Thoracic aorta (tissue), 2 donors: ENCODE measurements at regions not wholly inside any gene's neighbourhood (a gene's known extent, or its start where the extent isn't known, plus 50 kb on each side); places are given as distances from the start of the nearest gene placed in this dataset.

Source experiments
- ATAC-seq: fragments of 150-250 bp; one replicate; pipeline ENCODE4 v1.8.0; 2017; ENCODE audit warnings: low read depth; ENCODE audit not compliant: insufficient number of reproducible peaks, low FRiP score
- DNase-seq: peaks from one replicate; pipeline ENCODE4 v3.0.0-alpha.2; 2020; ENCODE audit warnings: low spot score
- H3K27ac ChIP-seq, 2 donors: fragments of 200-600 bp; sonication (generic); 1 replicate in 1 of 2; 2 replicates in 1 of 2; pipeline ENCODE4 v1.5.1; 2016; ENCODE audit warnings: mild to moderate bottlenecking in 2 of 2, moderate library complexity in 2 of 2
- H3K27me3 ChIP-seq: fragments of 200-600 bp; sonication (generic); replicated peaks from 2 replicates; pipeline ENCODE4 v1.6.0; 2016; ENCODE audit warnings: mild to moderate bottlenecking; ENCODE audit not compliant: insufficient read depth
- H3K36me3 ChIP-seq: fragments of 200-600 bp; sonication (generic); one replicate; pipeline ENCODE4 v1.5.1; 2016
- H3K4me1 ChIP-seq, 2 donors: fragments of 200-600 bp; sonication (generic); 1 replicate in 1 of 2; 2 replicates in 1 of 2; pipeline versions ENCODE4 v1.5.1 to v1.6.0; 2016; ENCODE audit warnings: low read depth in 2 of 2, mild to moderate bottlenecking in 1 of 2; ENCODE audit not compliant: control insufficient read depth in 1 of 2
- H3K4me3 ChIP-seq: fragments of 200-600 bp; sonication (generic); 2 replicates; pipeline ENCODE4 v1.5.1; 2016; ENCODE audit warnings: mild to moderate bottlenecking
- H3K9me3 ChIP-seq: fragments of 200-600 bp; sonication (generic); 2 replicates; pipeline ENCODE4 v1.5.1; 2016
- TF ChIP-seq, protein P1 (sequence below): fragments of 200-600 bp; sonication (generic); IDR thresholded peaks from one replicate; pipeline ENCODE4 v1.5.1; 2019; ENCODE audit warnings: antibody characterized with exemption

DNA sequence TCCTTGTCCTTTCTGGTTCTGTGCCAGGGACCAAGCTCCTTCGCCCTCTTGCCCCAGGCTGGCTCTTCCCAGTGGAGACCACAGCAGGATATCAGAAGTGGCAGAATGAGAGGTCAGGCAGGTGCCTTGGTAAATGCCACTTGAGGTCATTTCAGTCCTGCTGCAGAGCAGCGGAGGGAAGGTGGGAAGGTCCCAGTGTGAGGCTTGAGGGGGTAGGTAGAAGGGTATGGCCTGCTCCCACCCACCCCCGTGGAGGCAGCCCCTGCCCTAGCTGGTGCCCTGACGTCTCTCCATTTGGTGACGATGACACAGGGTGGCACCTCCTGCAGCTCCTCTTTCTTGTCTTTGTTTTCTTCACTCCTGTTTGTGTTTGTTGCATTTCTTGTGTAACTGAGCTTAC, 538.8 kb downstream of the TCERG1L start:
- Histone ChIP-seq H3K4me3 (no peak overlapping the region), H3K27ac (no peak overlapping the region), H3K9me3 (peaks cover 3% of the 10 kb centered on the region), H3K36me3 (no peaks in the 10 kb centered on the region), H3K27me3 (no peaks in the 10 kb centered on the region), H3K4me1 (no peaks in the 10 kb centered on the region)
- DNase-seq: no peak
- TF ChIP-seq, protein P1, sequence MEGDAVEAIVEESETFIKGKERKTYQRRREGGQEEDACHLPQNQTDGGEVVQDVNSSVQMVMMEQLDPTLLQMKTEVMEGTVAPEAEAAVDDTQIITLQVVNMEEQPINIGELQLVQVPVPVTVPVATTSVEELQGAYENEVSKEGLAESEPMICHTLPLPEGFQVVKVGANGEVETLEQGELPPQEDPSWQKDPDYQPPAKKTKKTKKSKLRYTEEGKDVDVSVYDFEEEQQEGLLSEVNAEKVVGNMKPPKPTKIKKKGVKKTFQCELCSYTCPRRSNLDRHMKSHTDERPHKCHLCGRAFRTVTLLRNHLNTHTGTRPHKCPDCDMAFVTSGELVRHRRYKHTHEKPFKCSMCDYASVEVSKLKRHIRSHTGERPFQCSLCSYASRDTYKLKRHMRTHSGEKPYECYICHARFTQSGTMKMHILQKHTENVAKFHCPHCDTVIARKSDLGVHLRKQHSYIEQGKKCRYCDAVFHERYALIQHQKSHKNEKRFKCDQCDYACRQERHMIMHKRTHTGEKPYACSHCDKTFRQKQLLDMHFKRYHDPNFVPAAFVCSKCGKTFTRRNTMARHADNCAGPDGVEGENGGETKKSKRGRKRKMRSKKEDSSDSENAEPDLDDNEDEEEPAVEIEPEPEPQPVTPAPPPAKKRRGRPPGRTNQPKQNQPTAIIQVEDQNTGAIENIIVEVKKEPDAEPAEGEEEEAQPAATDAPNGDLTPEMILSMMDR: no peak
- no peak for ATAC-seq

DNA sequence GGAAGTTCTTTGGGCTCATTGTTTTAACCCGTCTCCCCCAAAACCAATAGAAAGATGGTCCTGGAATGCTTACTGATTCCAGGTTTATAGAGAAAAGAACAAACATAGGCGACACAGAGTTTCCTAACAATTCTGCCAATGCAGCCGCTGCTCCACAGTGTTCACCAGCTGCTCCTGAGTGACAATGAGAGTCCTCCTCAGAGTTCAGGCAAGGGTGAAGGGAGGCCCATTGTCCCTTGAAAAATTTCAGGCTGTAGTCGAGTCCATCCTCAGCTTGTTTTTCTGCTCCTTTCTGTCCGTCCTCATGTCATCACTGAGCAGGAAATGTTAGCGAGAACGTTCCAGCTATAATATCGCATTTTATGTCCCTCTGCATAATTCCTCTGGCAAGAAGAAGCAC, 537.6 kb downstream of the TCERG1L start:
- DNase-seq: no peak
- Histone ChIP-seq H3K36me3 (no peaks in the 10 kb centered on the region), H3K4me3 (no peak overlapping the region), H3K27ac (no peak overlapping the region), H3K4me1 (no peaks in the 10 kb centered on the region), H3K27me3 (no peaks in the 10 kb centered on the region), H3K9me3 (no peaks in the 10 kb centered on the region)
- no peak for ATAC-seq
- TF ChIP-seq, protein P1: no peak

DNA sequence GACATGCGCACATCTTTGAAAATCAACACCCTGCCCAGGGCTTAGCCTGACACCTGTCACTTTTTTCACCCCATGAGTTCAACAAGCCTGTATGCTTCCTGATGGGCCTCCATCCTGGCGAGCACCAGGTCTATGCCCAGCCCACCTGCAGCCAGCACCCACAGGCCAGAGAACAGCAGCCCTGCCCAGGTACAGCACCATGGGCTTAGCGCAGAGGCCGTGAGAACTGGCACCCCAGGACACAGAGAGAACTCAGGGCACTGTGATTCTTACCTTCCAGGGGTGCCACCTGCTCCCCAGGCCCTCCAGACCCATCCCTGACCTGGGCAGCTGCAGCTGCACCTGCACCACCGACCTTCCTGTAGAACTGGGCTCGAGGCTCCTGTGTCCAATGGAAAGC, 536.6 kb downstream of the TCERG1L start:
- Histone ChIP-seq H3K9me3 (no peaks in the 10 kb centered on the region), H3K27ac (no peak overlapping the region), H3K4me1 (no peaks in the 10 kb centered on the region), H3K27me3 (no peaks in the 10 kb centered on the region), H3K36me3 (no peaks in the 10 kb centered on the region), H3K4me3 (no peak overlapping the region)
- no peak for ATAC-seq
- TF ChIP-seq, protein P1: no peak
- DNase-seq: no peak

DNA sequence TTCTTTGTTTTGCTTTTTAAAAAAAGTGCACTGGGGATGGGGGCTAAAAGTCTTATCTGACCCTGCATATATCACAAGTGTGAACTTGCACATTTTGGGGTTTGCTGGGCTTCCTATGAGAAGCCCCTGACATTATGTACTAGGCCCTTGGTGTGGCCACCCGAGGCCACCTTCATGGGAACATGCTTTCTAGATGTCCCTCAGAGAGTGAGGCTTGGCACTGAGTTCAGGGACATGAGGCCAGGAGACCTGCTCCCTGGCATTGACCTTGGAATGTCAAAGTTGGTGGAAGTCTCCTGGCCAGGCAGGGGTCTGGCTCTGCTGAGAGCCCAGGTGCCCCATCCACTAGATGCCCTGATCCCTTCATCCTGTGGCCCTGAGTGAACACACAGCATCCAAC, 536.2 kb downstream of the TCERG1L start:
- H3K4me1 ChIP-seq: no peaks in the 10 kb centered on the region
- H3K27ac ChIP-seq: no peak overlapping the region
- H3K9me3 ChIP-seq: no peaks in the 10 kb centered on the region
- DNase-seq (no peak), ATAC-seq (no peak)
- no peak overlapping the region for H3K4me3 ChIP-seq
- TF ChIP-seq, protein P1: no peak
- H3K36me3 ChIP-seq: no peaks in the 10 kb centered on the region
- no peaks in the 10 kb centered on the region for H3K27me3 ChIP-seq

DNA sequence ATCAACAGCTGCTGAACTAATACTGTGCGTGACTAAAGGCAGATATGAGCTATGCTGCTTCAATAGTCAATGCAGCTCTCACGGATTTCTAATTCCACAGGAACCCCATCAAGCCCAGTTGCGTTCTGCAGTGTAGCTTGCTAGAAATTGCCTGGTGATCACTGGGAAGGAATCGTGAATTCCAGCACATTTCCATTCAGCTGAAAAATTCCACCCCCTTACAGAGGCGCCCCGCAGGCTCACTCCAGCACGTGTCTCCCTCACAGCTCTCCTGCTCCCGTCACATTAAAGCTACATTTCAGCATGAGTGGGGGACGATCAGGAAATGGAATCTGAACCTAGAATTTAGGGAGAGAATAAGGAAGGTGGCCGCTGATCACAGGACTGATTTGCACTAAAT, 534.8 kb downstream of the TCERG1L start:
- TF ChIP-seq, protein P1: no peak
- no peaks in the 10 kb centered on the region for H3K4me1 ChIP-seq
- H3K36me3 ChIP-seq: no peaks in the 10 kb centered on the region
- no peak overlapping the region for H3K4me3 ChIP-seq
- no peak overlapping the region for H3K27ac ChIP-seq
- no peaks in the 10 kb centered on the region for H3K27me3 ChIP-seq
- H3K9me3 ChIP-seq: no peaks in the 10 kb centered on the region
- DNase-seq (no peak), ATAC-seq (no peak)
